Suprapubic skin (tissue), 4 donors: ENCODE measurements at regions not wholly inside any gene's neighbourhood (a gene's known extent, or its start where the extent isn't known, plus 50 kb on each side); places are given as distances from the start of the nearest gene placed in this dataset.

Experiments used
- DNase-seq, 2 donors: peaks; one replicate each; pipeline ENCODE4 v3.0.0-alpha.2; 2019; ENCODE audit warnings: low spot score in 2 of 2
- H3K27ac ChIP-seq: fragments of 200-600 bp; sonication (generic); one replicate; pipeline ENCODE4 v1.5.1; 2019
- H3K27me3 ChIP-seq: fragments of 200-600 bp; sonication (generic); one replicate; pipeline ENCODE4 v1.5.1; 2019
- H3K36me3 ChIP-seq: fragments of 200-600 bp; sonication (generic); one replicate; pipeline ENCODE4 v1.5.1; 2019
- H3K4me1 ChIP-seq: fragments of 200-600 bp; sonication (generic); one replicate; pipeline ENCODE4 v1.5.1; 2019
- H3K4me3 ChIP-seq: fragments of 200-600 bp; sonication (generic); one replicate; pipeline ENCODE4 v1.5.1; 2019; ENCODE audit warnings: mild to moderate bottlenecking
- H3K9me3 ChIP-seq: fragments of 200-600 bp; sonication (generic); one replicate; pipeline ENCODE4 v1.5.1; 2019
- EP300 ChIP-seq: sonication (generic); formaldehyde crosslinking; IDR thresholded peaks from one replicate; pipeline ENCODE4 v1.6.1; 2017; ENCODE audit warnings: antibody characterized with exemption
- POLR2A ChIP-seq, 2 donors: fragments of 450-650 bp; IDR thresholded peaks; one replicate each; pipeline ENCODE4 v1.6.1; 2017; ENCODE audit warnings: antibody characterized with exemption in 2 of 2, mild to moderate bottlenecking in 2 of 2, moderate library complexity in 2 of 2
- POLR2AphosphoS5 ChIP-seq, 3 donors: sonication (generic); formaldehyde crosslinking; IDR thresholded peaks; one replicate each; pipeline ENCODE4 v1.6.1; 2017; ENCODE audit warnings: antibody characterized with exemption in 3 of 3
- WGBS: methylation state at CpG from one replicate; pipeline ENCODE4 v1.1.5; 2018; 5-methylcytosine and 5-hydroxymethylcytosine counted together
- TF ChIP-seq, protein P1 (sequence below), 2 donors: fragments of 200-600 bp in 1 of 2; fragments of 450-650 bp in 1 of 2; sonication (generic) in 1 of 2; IDR thresholded peaks; one replicate each; pipeline ENCODE4 v1.5.1; 2016 to 2019; ENCODE audit warnings: antibody characterized with exemption in 2 of 2, mild to moderate bottlenecking in 1 of 2, moderate library complexity in 1 of 2

- Histone ChIP-seq H3K4me3 (no peak overlapping the region), H3K36me3 (no peaks in the 10 kb centered on the region)
- 87% methylated on average over 1 of the region's 1 CpG for WGBS
These were observed 203.9 kb downstream of the ICE1 start for GRCh38 chr5:5626412-5626811.

GRCh38 chr5:5625491-5625890 lies 203.0 kb downstream of the ICE1 start:
- no peaks in the 10 kb centered on the region for H3K27me3 ChIP-seq
- no peak for DNase-seq
- H3K4me1 ChIP-seq = no peaks in the 10 kb centered on the region
- no peak overlapping the region for H3K4me3 ChIP-seq
- WGBS = 66% methylated on average over 3 of the region's 3 CpGs
- no peaks in the 10 kb centered on the region for H3K9me3 ChIP-seq
- TF ChIP-seq POLR2AphosphoS5 (IDR thresholded peaks at IDR 0.05) = no peak
- no peak for TF ChIP-seq EP300
- TF ChIP-seq, protein P1, sequence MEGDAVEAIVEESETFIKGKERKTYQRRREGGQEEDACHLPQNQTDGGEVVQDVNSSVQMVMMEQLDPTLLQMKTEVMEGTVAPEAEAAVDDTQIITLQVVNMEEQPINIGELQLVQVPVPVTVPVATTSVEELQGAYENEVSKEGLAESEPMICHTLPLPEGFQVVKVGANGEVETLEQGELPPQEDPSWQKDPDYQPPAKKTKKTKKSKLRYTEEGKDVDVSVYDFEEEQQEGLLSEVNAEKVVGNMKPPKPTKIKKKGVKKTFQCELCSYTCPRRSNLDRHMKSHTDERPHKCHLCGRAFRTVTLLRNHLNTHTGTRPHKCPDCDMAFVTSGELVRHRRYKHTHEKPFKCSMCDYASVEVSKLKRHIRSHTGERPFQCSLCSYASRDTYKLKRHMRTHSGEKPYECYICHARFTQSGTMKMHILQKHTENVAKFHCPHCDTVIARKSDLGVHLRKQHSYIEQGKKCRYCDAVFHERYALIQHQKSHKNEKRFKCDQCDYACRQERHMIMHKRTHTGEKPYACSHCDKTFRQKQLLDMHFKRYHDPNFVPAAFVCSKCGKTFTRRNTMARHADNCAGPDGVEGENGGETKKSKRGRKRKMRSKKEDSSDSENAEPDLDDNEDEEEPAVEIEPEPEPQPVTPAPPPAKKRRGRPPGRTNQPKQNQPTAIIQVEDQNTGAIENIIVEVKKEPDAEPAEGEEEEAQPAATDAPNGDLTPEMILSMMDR (IDR thresholded peaks at IDR 0.05) = no peak
- TF ChIP-seq POLR2A (IDR thresholded peaks at IDR 0.05) = no peak
- H3K27ac ChIP-seq = no peak overlapping the region
- H3K36me3 ChIP-seq = no peaks in the 10 kb centered on the region

More at GRCh38 chr5:5626412-5626811, 203.9 kb downstream of the ICE1 start:
- Histone ChIP-seq H3K9me3 (no peaks in the 10 kb centered on the region), H3K27ac (no peak overlapping the region), H3K4me1 (no peaks in the 10 kb centered on the region), H3K27me3 (no peaks in the 10 kb centered on the region)
- DNase-seq = no peak
- TF ChIP-seq POLR2AphosphoS5 (IDR thresholded peaks at IDR 0.05) (no peak), POLR2A (IDR thresholded peaks at IDR 0.05) (no peak), EP300 (no peak)
- TF ChIP-seq, protein P1 (IDR thresholded peaks at IDR 0.05) = no peak

- no peaks in the 10 kb centered on the region for H3K27me3 ChIP-seq
- no peaks in the 10 kb centered on the region for H3K36me3 ChIP-seq
- WGBS = 78% methylated on average over 2 of the region's 2 CpGs
- no peaks in the 10 kb centered on the region for H3K9me3 ChIP-seq
- no peak overlapping the region for H3K27ac ChIP-seq
- TF ChIP-seq, protein P1 (IDR thresholded peaks at IDR 0.05) = no peak
- no peak for TF ChIP-seq EP300
- no peak for TF ChIP-seq POLR2A (IDR thresholded peaks at IDR 0.05)
- no peak for TF ChIP-seq POLR2AphosphoS5 (IDR thresholded peaks at IDR 0.05)
- H3K4me1 ChIP-seq = no peaks in the 10 kb centered on the region
- no peak overlapping the region for H3K4me3 ChIP-seq
- DNase-seq = no peak
These were observed 200.9 kb downstream of the ICE1 start for GRCh38 chr5:5623397-5623796.

- DNase-seq = no peak
- Histone ChIP-seq H3K4me1 (no peaks in the 10 kb centered on the region), H3K27ac (no peak overlapping the region), H3K4me3 (no peak overlapping the region), H3K36me3 (no peaks in the 10 kb centered on the region), H3K27me3 (no peaks in the 10 kb centered on the region), H3K9me3 (no peaks in the 10 kb centered on the region)
- TF ChIP-seq, protein P1 (IDR thresholded peaks at IDR 0.05) = no peak
- no peak for TF ChIP-seq POLR2AphosphoS5 (IDR thresholded peaks at IDR 0.05)
- no peak for TF ChIP-seq POLR2A (IDR thresholded peaks at IDR 0.05)
- no peak for TF ChIP-seq EP300
These were observed 200.3 kb downstream of the ICE1 start for GRCh38 chr5:5622806-5623205.

DNA sequence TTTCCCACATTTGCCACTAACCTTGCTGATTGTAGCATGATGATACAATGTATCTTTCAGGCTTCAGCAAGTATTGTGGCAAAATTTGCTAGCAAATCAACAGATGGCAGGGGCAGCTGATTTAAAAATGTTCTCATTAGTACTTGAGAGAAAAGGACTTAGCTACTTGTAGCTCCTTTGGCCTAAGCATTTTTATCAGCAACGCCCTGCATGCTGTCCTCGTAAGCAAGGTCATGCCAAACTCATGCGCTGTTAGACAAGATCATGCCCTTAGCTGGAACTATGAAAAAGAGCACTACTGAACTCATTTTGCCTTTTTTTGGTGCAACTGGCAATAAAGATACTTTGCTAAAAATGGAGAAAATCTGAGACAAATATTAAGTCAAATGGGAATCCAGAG lies 197.1 kb downstream of the ICE1 start:
- TF ChIP-seq, protein P1 (IDR thresholded peaks at IDR 0.05) = no peak
- TF ChIP-seq POLR2A (IDR thresholded peaks at IDR 0.05) (no peak), EP300 (no peak), POLR2AphosphoS5 (IDR thresholded peaks at IDR 0.05) (no peak)
- H3K27ac ChIP-seq = no peak overlapping the region
- H3K4me3 ChIP-seq = no peak overlapping the region
- 94% methylated on average over 3 of the region's 3 CpGs for WGBS
- H3K4me1 ChIP-seq = no peaks in the 10 kb centered on the region
- H3K9me3 ChIP-seq = no peaks in the 10 kb centered on the region
- H3K27me3 ChIP-seq = no peaks in the 10 kb centered on the region
- H3K36me3 ChIP-seq = no peaks in the 10 kb centered on the region
- DNase-seq = no peak
